AG08395 (cell line): ENCODE measurements at regions not wholly inside any gene's neighbourhood (a gene's known extent, or its start where the extent isn't known, plus 50 kb on each side); places are given as distances from the start of the nearest gene placed in this dataset.

Experiments
- DNase-seq: peaks from one replicate; pipeline ENCODE4 v3.0.0; 2012; ENCODE audit warnings: mixed read lengths, low spot score

DNA sequence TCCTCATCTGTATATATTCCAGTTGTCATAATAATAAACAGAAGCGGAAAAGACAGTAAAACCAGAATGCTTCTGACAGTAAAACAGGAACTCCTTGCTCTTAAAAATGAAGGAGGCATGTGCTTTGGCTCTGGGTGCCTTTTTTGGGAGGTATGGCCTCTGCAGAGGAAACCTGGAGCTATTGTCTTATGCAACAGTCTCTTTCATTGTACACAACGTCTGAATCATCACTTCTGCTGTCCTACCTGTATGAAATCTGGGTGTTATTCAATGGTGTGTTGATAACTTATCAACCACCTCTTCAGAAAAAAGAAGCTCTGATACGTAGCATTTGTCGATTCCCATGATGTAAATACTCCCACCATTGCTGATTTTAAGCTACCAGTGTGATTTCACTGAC is 64.8 kb downstream of the CDCA7 start:
- no peak for DNase-seq

DNA sequence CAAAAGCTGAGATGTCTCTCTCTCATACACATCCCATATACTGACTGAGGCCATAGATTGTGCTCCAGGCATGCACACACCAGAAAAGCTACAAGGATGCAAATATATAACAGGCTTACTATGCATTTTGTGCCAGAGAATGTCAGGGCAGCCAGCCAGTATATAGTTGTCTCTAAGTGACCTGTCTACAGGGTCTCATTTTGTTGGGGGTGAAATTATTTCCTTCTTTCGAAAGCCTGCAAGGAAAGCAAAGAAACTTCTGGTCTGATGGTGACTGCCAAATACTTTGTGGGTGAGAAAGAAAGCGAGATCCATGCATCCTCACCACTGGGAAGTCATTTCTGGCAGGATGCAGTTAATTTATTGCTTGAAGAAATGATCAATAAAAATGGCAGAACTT is 70.2 kb downstream of the CDCA7 start:
- DNase-seq, result no peak

- peak; percentile 36 for DNase-seq
These were observed 73.4 kb downstream of the CDCA7 start for GRCh38 chr2:173427887-173428668.

DNA sequence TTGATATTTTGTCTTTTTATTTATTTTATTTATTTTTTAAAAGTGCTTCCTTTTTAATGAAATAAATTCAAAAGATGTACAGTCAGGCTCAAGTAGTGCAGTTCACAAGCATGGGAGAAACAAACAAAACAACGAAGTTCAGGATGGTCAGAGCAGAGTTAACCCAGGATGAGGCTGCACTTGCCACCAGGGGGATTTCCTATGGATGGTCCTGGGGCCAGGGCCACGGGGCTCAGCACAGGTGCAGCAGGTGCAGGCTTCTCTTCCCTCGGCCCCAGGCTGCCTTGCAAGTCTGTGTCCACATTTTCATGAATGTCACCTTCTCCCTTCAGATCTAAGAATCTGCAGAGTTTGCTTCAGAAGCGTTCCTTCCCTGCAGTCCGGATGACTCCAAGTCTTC is 76.5 kb downstream of the CDCA7 start:
- no peak for DNase-seq

- DNase-seq, result no peak
These were observed 77.5 kb downstream of the CDCA7 start for GRCh38 chr2:173432049-173432754.

DNA sequence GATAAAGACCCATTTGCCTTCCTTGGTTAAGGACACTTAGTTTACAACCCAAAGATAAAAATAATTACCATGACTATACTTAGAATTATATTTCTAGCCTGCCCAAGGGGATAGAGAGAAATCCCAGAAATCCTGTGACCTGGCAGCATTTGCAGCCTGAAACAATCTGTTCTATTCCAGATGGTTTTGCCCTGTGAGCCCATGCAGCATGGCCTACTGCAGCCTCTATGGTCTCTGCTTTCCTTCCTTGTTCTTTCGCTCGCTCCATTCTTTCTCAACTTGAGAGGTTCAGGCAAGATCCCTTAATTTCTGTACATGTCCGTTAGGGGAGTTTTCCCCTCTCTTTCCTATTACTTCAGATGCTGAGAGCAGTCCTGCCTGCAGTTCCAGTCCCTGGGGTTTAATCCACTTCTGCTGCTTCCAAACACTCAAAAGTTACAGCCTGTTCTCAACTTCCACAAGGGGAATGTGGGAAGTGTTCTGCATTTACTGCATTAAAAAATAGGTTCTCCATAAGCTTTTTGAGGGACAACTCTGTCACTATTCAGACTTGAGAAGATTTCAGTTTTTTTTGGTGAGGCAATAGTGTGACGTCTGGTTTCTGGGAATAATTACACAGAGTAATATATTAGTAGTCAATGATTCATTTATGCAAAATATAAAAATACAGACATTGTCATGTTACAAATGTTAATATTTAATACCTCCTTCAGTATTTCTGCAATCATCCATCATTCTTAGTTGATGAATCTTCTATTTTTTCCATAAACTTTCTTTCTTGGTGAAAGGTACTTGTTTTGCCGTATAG is 80.3 kb downstream of the CDCA7 start:
- DNase-seq, result no peak

- DNase-seq, result no peak
These were observed 80.9 kb downstream of the CDCA7 start for GRCh38 chr2:173435574-173435973.

DNA sequence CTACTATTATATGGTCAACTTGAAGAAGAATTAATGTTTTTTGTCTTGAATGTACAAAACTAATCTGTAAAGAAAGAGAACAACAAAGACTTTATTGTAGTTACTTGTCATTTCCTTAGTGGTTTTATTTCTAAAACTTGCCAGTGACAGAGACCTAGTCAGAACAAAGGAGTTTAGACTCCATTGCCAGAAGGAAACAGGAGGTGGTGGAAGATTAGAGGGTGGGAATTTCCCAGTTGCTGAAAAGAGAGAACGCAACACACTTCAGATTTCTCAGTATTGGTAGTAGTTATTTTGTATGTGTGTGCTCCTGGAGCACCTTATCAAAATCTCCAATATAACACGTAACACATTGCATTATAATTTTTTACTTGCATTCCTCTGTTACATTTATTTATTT is 81.4 kb downstream of the CDCA7 start:
- no peak for DNase-seq

DNA sequence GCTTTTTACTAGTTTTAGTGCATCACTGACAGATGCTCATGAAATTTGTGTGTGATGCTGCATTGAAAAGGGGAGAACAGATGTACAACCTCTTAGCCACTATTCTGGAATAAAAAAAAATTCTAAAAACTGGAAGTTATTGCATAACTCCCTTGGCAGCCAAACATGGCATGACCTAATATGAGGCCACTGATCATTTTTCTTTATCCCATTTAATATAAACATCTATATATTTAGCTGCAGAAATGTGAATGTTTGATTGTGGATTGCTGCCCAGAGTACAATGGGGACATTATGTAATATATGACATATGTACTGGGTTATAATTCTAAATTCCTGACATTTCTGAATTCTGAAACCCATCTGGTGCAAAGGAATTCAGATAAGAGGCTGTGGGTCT is 86.5 kb downstream of the CDCA7 start:
- DNase-seq, result no peak

GRCh38 chr2:173442542-173442941 is 87.9 kb downstream of the CDCA7 start:
- no peak for DNase-seq

DNA sequence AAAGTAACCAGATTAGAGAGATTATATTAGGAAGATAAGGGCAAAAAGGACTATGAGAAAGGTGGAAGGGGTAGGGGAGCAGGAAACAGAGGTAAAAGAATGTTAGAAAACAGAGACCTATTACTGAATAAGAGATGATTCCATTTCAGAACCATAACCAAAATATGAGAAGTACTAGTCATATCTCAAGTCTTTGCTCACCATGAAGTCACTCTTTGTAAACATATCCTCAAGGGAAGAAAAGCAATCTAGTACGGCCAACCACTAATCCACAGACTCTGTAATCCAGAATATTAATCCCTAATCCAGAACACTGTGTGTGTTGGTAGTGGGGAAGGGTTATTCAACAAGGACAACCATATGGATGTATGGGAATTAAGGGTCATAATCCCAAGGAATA is 92.0 kb downstream of the CDCA7 start:
- DNase-seq, result no peak

GRCh38 chr2:173448938-173449471 is 94.3 kb downstream of the CDCA7 start:
- DNase-seq, result peak; percentile 66

DNA sequence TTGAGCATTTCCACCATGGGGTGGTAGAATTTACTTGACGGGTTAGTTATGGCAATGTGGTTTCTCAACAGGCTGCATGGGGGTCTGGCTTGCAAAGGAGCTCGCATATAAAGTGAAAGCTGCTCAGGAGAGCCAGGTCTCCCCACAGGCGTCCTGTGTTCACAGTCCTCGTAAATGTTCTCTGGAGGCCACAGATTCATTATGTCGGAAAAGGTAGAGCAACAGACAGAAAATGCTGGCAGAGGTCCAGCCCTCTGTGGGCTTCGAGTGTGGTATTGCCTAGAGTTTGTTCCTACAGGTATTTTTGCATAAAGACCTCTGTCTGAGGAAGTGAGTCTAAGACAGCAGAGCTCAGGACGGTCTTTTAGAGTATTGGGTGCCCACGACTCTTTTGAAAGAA is 96.4 kb downstream of the CDCA7 start:
- no peak for DNase-seq

DNA sequence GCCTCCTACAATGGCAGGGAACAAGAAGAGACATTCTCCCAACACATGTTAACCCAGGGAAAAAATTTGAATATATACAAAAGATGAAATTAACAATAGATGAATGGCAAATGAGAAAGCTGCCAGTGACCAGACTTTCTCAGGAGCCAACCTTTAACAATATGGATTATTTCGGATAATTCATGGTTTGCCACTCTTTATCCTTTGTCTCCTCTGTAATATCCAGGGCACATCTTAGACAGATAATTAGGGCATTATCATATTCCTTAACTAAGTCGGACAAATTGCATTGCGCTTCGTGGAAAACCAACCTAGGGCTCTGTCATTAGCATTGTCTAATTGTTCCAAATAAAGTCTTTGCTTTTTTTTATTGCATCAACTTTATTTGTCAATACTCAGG is 97.3 kb downstream of the CDCA7 start:
- no peak for DNase-seq

- no peak for DNase-seq
These were observed 97.7 kb downstream of the CDCA7 start for GRCh38 chr2:173452416-173452815.

GRCh38 chr2:173456960-173457359 is 102.3 kb downstream of the CDCA7 start:
- DNase-seq, result no peak

- no peak for DNase-seq
These were observed 102.7 kb downstream of the CDCA7 start for GRCh38 chr2:173457366-173457765.

- no peak for DNase-seq
These were observed 104.5 kb downstream of the CDCA7 start for GRCh38 chr2:173458991-173459780.

DNA sequence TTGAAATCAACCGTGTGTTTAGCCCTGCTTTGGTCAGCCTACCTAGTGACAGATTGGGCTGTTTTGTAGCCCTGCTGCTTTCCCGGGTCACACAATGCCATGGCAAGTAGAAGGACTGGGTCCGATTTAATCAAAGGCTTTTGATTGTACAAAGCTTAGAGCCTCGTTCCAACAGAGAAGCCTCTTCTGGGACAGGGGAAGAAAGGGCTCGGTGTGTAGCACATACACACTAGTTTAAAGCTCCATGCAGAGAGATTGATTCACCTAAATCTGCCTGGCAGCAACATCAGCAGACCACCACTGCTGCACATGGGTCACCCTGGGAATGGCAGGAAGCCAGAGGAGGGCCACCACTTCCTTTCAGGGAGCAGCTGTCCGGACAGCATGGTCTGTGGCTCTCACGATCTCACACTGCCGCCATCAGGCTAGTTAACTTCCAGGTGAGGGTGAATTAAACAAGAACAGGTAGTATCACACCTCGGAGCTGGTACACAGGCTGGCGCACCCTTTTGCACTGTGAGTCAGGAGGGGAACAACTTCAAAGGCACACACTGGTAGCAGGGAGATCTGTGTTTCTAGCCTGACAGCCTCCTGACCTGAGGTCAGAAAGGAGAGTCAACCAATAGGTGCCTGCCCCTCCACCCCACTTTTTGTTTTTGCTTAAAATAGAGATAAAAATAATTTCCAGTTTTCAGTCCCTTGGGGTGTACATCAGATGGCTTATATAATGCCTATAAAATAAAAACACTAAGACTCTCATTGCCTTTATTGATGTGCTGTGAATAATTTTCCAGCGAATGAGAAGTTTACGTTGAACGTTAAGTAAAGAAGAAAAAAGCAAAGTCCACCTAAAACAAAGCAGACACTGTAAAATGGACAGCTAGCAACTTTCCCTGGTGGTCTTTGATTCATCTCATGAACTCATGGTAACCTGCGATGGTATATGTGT is 108.5 kb downstream of the CDCA7 start:
- no peak for DNase-seq

GRCh38 chr2:173463846-173464245 is 109.2 kb downstream of the CDCA7 start:
- DNase-seq, result no peak

DNA sequence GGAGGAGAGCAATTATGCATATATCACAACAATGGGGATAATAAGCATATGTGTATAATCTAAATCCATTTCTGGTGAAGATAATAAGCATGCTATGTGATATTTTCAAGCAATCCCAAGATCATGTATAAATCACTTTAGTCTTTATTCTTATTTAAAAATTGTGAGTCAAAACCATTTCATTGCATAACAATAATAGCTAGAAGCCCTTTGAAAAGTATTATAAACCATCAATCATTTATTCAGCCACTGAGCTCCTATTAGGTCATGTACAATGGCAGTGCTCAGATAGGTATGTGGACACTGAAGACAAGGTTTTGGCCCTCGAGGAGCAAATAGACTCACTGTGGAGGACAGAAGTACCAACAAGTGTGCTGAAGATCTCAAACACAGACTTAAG is 113.1 kb downstream of the CDCA7 start:
- DNase-seq, result no peak
